Nephron (organoid): ENCODE measurements at regions not wholly inside any gene's neighbourhood (a gene's known extent, or its start where the extent isn't known, plus 50 kb on each side); places are given as distances from the start of the nearest gene placed in this dataset.
A peak's percentile ranks its signal among the peaks of the same experiment; 100 is the strongest.

Source experiments
- H3K27ac Mint-ChIP-seq, 3 experiments: 2 replicates each; pipeline ENCODE4 v1.8.0; 2020; ENCODE audit warnings: mixed read lengths in 3 of 3, mild to moderate bottlenecking in 2 of 3, moderate library complexity in 1 of 3
- H3K27me3 Mint-ChIP-seq: 2 replicates; pipeline ENCODE4 v1.8.0; 2021; ENCODE audit warnings: low read depth, mild to moderate bottlenecking, moderate library complexity, mixed read lengths
- H3K36me3 Mint-ChIP-seq: 2 replicates; pipeline ENCODE4 v1.8.0; 2020; ENCODE audit warnings: low read depth, mixed read lengths
- H3K4me1 Mint-ChIP-seq: 2 replicates; pipeline ENCODE4 v1.8.0; 2020; ENCODE audit warnings: mixed read lengths
- H3K4me3 Mint-ChIP-seq, 3 experiments: 2 replicates each; pipeline ENCODE4 v1.8.0; 2020; ENCODE audit warnings: mild to moderate bottlenecking in 3 of 3, mixed read lengths in 3 of 3, moderate library complexity in 2 of 3
- H3K9me3 Mint-ChIP-seq: 2 replicates; pipeline ENCODE4 v1.8.0; 2020; ENCODE audit warnings: mixed read lengths
- CTCF ChIP-seq, 3 experiments: fragments of 200-600 bp; sonication (generic); IDR thresholded peaks; one replicate each; pipeline ENCODE4 v1.5.0; 2021; ENCODE audit warnings: antibody characterized with exemption in 3 of 3; ENCODE audit not compliant: unreplicated experiment in 3 of 3

- no peak for TF ChIP-seq CTCF (IDR thresholded peaks at IDR 0.05; ENCODE audit: unreplicated experiment in 3 of 3)
- Mint-ChIP-seq H3K4me1 (peaks cover 18% of the 10 kb centered on the region), H3K36me3 (no peaks in the 10 kb centered on the region), H3K9me3 (no peaks in the 10 kb centered on the region), H3K4me3 (peak overlapping the region in 2 of 3 experiments; percentile 16 to 21), H3K27ac (peak overlapping the region; percentile 74 to 78 (median 77)), H3K27me3 (peaks cover 4% of the 10 kb centered on the region)
Observed at GRCh38 chr12:77229640-77230442, 164.5 kb upstream of the E2F7 start.

GRCh38 chr12:77228376-77228775 is 163.0 kb upstream of the E2F7 start:
- no peak for TF ChIP-seq CTCF (IDR thresholded peaks at IDR 0.05; ENCODE audit: unreplicated experiment in 3 of 3)
- peaks cover 18% of the 10 kb centered on the region for H3K4me1 Mint-ChIP-seq

GRCh38 chr12:77226368-77226767 is 161.0 kb upstream of the E2F7 start:
- Mint-ChIP-seq H3K4me3 (no peak overlapping the region), H3K4me1 (peaks cover 8% of the 10 kb centered on the region), H3K36me3 (no peaks in the 10 kb centered on the region), H3K27me3 (peaks cover under 1% of the 10 kb centered on the region), H3K9me3 (no peaks in the 10 kb centered on the region), H3K27ac (no peak overlapping the region)
- no peak for TF ChIP-seq CTCF (IDR thresholded peaks at IDR 0.05; ENCODE audit: unreplicated experiment in 3 of 3)

More at GRCh38 chr12:77228376-77228775, 163.0 kb upstream of the E2F7 start:
- Mint-ChIP-seq H3K27me3 (peaks cover 4% of the 10 kb centered on the region), H3K9me3 (no peaks in the 10 kb centered on the region), H3K36me3 (no peaks in the 10 kb centered on the region), H3K27ac (no peak overlapping the region), H3K4me3 (no peak overlapping the region)

DNA sequence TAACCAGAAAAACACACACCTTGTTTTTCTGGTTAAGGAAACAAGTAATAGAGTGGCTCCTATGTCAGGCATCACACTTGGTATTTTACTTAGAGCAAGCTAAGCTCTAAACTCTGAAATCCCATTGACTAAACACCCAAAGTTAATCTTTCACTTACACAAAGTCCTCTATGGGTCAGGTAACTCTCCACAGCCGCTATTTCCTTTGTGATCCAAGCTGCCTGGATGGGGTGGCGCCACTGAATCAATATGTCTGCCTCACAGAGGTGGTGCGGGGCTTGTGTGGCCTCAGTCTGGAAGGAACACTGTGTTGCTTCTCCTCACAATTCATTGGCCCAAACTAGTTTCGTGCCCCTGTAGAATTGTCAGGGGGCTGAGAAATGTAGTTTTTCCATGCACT is 160.0 kb upstream of the E2F7 start:
- H3K36me3 Mint-ChIP-seq = no peaks in the 10 kb centered on the region
- H3K4me3 Mint-ChIP-seq = no peak overlapping the region
- TF ChIP-seq CTCF (IDR thresholded peaks at IDR 0.05; ENCODE audit: unreplicated experiment in 3 of 3) = no peak
- H3K9me3 Mint-ChIP-seq = no peaks in the 10 kb centered on the region
- H3K27ac Mint-ChIP-seq = peak overlapping the region in 1 of 3 experiments; percentile 9
- no peaks in the 10 kb centered on the region for H3K27me3 Mint-ChIP-seq
- H3K4me1 Mint-ChIP-seq = peaks cover 5% of the 10 kb centered on the region

DNA sequence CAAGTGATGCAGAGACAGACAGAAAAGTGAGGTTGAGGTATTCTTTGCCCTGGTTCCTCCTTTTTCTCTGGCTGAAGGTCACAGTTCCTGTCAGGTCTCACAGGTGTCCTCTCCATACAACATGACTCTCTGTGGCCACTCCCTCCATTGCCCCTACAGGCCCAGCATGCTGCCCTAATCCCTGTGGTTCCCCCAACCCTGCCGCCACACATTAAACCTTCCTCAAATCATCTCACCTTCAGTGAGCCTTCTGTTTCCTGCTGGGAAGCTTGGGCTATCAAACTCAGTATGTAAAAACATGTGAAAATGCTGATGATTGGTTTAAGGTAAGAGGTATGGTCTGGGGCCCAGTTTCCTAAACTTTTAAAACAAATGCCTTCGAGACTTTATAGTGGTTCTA is 159.0 kb upstream of the E2F7 start:
- no peak for TF ChIP-seq CTCF (IDR thresholded peaks at IDR 0.05; ENCODE audit: unreplicated experiment in 3 of 3)
- Mint-ChIP-seq H3K27me3 (no peaks in the 10 kb centered on the region), H3K4me1 (no peaks in the 10 kb centered on the region), H3K9me3 (no peaks in the 10 kb centered on the region), H3K4me3 (no peak overlapping the region), H3K27ac (no peak overlapping the region), H3K36me3 (no peaks in the 10 kb centered on the region)

DNA sequence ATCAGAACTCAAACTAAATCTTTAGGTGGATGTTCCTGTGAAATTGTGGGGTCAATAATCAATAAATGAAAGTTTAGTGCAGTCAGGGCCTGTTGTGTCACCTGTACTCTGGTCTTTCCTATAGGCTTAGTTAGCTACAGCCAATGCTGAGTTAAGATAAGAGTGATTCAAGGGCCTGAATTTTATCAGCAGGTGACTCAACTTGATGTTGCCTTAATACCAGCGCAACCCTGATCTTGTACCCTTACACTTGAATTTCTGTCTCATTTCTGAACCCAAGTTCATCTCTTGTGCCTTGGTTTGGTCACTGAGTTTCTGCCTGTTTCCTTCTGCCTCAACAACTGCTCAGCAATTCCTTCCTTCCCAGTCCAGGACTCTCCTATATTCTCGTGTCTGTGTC is 157.0 kb upstream of the E2F7 start:
- Mint-ChIP-seq H3K36me3 (no peaks in the 10 kb centered on the region), H3K4me3 (no peak overlapping the region), H3K9me3 (no peaks in the 10 kb centered on the region), H3K27me3 (no peaks in the 10 kb centered on the region), H3K4me1 (no peaks in the 10 kb centered on the region), H3K27ac (no peak overlapping the region)
- TF ChIP-seq CTCF (IDR thresholded peaks at IDR 0.05; ENCODE audit: unreplicated experiment in 3 of 3) = no peak
